HG02763 (cell line): ENCODE measurements at regions not wholly inside any gene's neighbourhood (a gene's known extent, or its start where the extent isn't known, plus 50 kb on each side); places are given as distances from the start of the nearest gene placed in this dataset.
"Not testable (repeated sequence)": the region's sequence is repeated elsewhere in the genome, so short reads cannot be mapped to it uniquely, and the experiment has no call there.

Experiments used
- ATAC-seq: cut with Tn5 transposase; IDR thresholded peaks from one replicate; pipeline ENCODE4 v1.9.1; 2021; ENCODE audit warnings: mild to moderate bottlenecking, moderate library complexity; ENCODE audit not compliant: unreplicated experiment

DNA sequence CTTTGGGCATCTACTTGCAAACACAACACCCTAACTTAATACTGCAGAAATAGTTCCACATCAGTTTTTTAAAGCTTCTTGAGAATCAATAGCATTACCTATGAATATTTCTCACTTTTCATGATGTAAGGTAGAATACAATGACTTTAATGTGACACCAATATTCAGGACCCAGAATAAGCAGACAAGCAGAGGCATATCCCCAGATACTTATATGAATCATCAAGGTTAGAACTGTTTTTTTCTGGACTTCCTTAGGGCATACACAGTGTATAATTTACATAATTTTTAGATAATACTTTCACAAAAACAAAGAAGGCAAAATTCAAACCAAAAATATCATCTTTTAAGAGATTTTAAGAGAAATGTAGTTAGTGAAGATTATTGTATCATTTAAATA lies 885.8 kb downstream of the FSCB start:
- ATAC-seq, result no peak

DNA sequence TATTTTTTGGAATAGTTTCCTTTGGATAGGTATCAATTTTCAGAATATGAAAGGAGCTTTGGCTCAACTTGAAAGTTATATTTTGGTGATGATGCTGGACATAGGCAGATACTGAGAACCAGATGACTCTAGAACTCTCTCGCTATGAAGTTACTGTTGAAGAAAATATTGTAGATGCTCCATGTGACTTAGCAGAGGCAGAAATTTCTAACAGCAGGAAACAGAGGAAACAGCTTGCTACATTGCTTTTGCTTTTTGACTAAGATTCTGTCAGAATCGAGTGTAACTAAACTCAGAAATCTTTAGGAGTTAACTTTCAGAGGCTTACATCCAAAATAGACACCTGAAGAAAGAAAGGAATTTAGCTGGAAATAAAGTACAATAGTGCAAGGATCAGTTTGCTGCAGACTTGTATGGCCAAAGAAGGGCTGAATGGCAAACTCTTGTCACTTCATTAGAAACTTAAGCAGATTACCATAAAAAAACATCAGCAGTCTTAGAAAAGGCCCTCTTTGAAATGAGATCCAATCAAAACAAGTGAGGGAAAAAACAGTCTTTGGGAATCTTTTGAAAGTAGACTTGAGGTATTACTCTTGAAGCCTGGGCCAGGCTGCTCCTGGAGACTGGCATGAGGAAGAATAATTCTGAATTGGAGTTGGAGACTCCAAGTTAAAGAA lies 911.8 kb downstream of the FSCB start:
- no peak for ATAC-seq

DNA sequence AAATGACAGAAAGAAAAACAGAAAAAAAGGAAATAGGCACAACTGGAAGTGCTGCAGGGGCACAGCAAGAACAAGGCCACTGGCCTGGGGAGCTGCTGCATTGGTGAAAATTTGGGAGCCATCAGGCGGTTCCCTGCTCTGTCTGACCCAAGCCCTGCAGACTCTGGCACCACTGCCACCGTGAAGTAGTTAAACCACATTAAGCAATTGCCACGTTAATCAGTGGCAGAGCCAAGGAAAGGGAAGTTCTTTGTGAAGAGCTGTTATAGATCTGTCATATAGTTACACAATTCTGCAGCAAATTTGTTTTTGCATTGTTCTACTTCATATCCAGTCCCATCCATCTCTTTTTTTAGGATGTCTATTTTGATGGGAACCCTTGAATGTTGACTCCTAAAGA lies 915.3 kb downstream of the FSCB start:
- no peak for ATAC-seq

DNA sequence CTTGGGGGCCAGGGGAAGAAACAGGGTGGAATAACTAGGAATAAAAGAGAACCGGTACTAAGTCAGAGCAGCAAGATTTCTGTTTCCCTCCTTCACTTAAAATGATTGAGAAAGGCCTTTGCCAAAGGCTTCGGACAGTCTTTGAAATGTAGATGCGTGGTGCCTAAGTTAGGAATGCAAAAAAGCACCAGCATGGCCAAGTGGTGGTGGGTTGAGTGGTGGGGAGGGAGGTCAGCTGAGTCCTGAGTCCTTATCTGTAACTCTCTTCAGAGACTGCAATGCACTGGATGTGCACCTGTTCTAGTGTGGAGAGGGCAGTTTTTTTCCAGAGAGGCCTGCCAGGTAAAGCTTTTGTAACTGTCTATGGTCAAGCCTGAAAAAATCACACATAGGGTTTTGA lies 919.9 kb downstream of the FSCB start:
- no peak for ATAC-seq

DNA sequence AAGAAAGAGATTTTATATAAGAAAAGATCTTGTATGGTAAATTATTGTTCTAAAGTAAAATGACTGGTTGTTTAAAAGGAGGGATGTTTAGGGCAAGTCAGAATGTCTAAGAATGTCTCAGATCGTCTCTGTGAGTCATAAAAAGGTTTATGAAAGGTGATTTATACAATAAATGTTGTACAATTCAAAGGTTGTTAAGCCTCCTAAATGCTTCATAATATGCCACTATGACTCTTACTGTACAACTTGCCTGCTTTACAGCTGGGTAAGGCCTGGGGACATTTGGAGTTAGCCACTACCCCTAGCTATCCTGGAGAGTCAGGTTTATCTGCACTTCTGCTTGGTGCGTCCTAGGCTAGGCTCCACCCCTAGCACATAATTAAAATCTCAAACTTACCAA lies 927.4 kb downstream of the FSCB start:
- ATAC-seq, result no peak

DNA sequence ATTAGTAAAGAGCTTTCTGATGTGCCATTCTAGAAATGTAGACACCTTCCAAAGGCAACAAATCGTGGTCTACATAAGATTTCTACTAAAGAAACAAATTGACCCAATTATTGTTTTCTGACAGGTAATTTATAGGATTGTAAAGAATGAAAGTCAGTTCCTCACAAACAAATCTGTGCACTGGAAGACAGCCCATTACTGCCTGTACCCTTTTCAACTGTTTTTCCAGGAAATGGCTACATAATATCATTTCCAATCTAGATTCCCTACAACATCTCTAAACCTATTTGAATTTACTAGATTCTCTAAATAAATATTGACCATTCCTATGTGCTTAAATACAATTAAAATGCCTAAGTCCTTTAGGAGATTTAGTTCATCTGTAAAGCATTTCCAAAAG lies 939.1 kb downstream of the FSCB start:
- ATAC-seq, result no peak

DNA sequence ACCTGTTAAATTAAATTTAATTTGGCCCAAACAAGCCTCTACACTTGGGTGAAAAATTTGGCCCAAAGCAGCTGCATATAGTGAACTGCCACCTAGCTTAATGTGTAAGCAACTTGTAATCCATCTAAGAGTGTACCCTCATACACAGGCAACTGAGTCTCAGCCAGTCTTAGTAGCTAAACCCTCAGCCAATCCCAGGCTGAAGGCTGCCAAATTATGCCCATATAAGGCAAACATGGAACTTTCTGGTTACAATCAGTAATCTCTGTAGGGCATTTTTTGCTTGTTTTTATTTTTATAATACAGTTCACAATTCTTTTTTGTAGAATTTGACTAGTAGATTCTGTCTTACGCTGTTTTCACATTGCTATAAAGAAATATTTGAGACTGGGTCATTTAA lies 958.7 kb downstream of the FSCB start:
- no peak for ATAC-seq

DNA sequence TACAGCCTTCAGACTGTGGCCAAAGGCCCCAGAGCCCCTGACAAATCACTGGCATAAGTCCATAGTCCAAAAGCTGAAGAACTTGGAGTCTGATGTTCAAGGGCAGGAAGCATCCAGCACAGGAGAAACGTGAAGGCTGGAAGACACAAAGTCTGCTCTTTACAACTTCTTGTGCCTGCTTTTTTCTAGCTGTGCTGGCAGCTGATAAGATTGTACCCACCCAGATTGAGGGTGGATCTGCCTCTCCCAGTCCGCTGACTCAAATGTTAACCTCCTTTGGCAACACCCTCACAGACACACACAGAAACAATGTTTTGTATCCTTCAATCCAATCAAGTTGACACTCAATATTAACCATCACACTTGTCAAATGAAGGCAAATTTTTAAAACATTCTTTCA lies 959.5 kb downstream of the FSCB start:
- not testable (repeated sequence) for ATAC-seq

DNA sequence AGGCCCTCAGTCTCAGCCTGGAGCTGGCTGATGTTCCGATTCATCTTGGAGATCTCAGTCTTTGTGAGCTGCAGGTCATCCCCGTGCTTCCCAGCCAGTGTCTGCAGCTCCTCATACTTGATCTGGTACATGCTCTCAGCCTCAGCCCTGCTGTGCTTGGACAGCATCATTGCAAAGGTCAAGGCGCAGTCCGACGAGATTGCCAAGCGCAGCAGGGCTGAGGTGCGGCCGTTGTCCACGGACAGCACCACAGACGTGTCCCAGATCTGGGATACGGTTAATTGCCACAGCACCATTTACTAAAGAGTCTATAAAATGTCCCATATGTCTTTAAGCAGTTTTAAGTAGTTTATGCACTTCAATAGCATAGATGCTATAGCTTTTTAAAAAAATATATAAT lies 965.7 kb downstream of the FSCB start:
- no peak for ATAC-seq

DNA sequence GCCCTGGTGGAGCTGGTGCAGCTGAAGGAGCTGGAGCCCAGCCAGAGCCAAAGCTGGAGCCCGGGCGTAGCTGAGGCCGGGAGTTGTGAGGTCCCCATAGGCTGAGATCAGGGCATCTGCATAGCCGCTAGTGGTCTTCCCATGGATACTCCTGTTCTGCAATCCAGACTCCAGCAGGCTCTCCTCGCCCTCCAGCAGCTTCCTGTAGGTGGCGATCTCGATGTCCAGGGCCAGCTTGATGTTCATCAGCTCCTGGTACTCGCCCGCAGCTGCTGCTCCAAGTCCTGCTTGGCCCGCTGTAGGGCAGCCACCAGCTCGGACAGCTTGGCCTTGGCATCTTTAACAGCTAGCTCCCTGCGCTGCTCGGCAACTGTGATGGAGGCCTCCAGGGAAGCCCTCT lies 966.1 kb downstream of the FSCB start:
- ATAC-seq, result no peak

DNA sequence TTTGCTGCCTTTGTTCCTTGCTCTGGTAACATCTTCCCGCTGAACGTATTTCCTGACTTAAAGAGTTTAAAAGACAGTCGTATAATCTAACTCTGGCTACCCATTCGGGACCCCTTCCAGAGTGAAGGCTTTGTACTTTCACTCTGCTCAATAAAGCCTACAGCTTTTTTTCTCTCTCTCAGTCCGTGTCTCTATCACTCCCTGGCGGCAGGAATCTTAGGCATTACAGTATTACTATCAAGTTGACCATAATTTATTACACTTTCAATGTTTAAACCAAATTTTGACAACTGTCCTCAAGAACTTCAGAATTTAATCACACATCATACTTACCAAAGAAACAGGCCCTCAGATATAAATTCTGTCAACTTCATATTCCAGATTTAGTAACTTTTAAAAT lies 967.9 kb downstream of the FSCB start:
- no peak for ATAC-seq

DNA sequence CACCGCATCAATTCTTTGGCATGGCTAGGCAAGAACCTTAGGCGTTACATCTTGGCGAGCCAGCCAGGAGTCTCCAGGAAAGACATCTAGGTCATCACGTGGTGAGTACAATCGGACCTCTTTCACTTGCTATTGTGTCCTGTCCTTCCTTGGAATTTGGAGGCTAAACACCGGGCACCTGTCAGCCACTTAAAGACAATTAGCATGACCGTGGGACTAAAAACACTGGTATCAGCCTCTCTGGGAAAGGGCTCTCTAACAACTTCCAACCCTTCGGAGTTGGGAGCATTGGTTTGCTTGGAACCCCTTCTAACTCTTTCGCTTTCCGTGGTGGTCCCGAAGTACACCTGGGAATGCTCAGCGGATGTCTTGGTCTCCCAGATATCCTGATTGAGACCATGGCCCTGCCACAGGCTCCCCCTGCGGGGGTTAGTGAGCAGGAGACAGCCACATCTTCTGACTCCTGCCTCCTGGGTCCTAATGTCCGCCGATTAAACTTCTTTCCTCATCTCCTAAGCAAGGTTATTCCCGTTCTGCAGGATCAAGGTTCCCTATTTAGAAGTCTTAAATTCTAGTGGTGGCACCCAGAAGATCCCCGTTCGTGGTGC lies 971.7 kb downstream of the FSCB start:
- no peak for ATAC-seq

DNA sequence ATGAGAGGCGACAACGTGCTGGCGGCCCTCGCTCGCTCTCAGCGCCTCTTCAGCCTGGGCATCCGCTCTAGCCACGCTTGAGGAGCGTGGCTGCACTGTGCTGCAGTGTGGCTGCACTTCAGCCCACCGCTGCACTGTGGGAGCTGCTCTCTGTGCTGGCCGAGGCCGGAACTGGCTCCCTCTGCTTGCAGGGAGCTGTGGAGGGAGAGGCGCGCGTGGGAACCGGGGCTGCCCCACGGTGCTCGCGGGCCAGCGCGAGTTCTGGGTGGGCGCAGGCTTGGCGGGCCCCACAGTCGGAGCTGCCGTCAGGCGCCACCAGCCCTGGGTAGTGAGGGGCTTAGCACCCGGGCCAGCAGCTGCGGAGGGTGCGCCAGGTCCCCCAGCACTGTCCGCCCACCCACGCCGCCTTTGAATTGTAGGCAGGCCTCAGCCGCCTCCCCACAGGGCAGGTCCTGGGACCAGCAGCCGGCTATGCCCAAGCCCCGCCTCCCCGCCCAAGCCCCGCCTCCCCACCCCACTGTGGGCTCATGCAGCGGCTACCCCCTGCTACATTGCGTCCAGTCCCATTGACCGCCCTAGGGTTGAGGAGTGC lies 974.2 kb downstream of the FSCB start:
- no peak for ATAC-seq

DNA sequence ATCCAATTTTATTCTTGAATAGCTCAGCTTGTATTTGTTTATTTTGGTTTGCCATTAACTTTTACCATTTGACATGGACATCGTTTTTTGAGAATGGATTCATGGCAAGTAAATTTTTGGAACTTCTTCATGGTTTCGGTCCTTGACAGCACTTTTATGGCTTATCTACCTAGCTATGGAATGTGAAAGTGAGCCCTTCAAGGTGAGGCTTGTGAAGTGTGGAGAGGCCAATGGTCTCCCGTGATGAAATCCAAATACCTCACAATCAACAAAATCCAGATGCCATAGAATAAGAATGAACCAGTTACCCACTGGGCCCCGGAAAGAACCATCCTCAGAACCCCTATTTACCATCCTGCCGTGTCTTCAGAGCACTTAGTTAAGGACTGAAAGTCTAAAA lies 978.8 kb downstream of the FSCB start:
- ATAC-seq, result no peak

DNA sequence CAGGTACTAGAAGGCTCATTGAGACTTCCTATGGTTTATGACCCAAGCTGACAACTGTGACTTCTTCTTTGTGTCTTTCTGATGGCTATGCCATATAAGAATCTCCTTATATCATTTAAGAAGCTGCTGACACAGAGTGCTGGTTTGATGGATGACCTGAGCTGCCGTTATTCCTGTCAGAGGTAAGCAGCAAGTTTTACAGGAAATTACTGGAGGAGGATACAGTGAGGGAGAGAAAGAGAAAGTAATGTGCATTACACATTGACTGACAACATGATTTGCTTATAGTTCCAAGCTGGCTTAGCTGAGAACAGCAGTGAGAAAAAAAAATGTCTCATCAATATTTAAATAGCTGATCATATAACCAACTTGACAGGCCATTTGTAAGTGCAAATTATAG lies 981.4 kb downstream of the FSCB start:
- no peak for ATAC-seq

DNA sequence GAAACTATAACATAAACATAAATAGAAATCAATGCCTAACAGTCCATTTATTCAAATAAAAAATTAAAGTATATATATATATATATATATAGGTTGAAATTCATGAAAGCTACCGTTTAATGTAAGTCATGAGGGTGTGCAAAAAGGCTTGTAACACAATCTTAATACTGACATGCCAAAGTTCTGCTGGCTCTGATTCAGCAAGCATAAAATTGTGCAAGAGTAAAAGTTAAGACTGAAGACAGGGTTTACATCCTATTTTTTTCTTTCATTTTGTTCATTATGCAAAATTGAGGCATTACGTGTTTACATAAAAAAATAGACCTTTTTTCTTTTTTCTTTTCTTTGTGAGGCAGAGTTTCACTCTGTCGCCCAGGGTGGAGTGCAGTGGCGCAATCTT lies 984.2 kb downstream of the FSCB start:
- ATAC-seq, result no peak

DNA sequence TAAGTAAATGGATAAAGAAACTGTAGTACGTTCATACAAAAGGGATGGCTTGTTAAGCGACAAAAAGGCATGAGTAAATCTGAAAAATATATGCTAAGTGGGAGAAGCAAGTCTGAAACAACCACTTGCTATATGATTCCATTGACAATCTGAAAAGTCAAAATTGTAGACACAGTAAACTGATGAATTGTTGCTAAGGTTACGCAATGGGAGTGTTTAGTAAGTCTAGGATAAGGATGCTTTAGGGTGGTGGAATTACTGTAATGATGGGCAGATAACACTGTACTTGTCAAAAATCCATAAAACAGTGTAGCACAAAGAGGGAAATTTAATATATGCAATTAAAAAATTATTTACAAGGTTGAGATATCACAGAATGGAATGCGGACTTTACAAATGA lies 984.9 kb downstream of the FSCB start:
- no peak for ATAC-seq

DNA sequence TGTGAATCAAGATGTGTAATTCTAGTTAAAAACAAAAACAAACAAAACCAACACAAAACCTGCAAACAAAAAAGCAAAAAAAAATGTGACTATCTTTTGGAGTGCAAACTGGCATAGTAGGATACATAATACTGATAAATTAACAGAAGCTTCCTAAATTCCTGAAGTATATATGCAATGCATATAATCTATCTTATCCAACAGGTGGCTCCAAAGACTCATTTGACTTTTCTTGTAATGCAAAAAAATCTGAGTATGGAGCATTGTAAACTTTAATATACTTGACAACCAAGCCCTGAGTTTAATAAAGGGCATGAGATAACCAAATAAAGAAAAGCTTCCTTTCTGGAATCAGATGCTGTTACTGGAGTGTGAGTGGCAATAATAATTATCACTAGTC lies 1003.6 kb downstream of the FSCB start:
- ATAC-seq, result no peak

DNA sequence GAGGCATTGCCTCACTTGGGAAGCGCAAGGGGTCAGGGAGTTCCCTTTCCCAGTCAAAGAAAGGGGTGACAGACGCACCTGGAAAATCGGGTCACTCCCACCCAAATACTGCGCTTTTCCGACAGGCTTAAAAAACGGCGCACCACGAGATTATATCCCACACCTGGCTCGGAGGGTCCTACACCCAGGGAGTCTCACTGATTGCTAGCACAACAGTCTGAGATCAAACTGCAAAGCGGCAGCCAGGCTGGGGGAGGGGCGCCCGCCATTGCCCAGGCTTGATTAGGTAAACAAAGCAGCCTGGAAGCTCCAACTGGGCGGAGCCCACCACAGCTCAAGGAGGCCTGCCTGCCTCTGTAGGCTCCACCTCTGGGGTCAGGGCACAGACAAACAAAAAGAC lies 1014.7 kb downstream of the FSCB start:
- not testable (repeated sequence) for ATAC-seq

DNA sequence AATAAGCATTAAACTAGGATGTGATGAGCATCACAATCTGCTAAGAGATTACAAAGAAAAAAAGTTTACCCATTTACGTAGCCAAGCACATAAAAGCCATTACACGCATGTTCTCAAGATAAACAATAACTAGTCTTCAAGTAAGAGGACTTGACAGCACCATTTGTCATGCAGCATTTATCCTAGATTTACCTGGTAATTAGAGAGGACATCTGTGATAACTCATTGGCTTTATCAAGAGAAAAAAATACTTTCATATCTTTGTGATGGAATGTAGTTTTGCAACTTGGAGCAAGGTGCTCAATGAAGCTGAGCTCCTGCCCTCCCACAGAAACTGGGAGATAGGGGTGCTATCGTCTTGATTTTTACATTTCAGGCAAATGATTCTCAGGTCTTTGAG lies 1023.7 kb downstream of the FSCB start:
- no peak for ATAC-seq

DNA sequence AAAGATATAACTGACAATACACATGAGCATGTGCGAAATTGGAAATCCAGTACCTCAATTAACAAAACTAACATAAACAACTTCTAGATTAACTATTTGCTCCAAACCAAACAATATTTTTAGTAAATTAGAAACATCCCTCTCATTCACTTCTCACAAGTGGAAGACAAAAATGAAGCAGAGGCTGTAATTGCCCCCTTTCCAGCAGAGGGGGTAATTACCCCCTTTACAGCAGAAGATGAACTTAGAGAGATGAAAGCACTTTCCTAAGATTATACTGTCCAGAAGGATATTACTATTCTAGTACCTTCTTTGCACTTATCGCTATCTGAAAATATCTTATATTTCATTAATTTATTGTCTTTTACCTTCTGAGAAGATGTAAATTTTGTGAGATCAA lies 1025.2 kb downstream of the FSCB start:
- ATAC-seq, result no peak

DNA sequence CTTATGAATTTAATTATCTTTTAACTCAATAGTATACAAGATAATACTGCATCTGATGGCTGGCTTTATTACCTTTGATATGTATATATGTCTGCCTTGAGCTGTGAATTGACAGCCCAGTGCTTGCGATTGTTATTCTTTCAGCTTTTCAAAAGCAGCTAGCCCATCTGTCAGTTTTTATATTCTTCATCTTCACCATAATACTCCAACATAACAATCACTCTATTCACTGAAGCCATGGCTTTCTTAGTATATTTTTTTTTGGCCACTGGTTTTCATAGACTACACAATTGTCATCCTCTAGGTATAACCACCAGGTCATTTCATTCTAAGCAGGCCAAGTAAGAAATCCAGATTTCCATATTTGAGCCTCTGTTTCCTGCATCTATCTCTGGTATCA lies 1026.1 kb downstream of the FSCB start:
- no peak for ATAC-seq
